GM20431 (cell line): ENCODE measurements at regions not wholly inside any gene's neighbourhood (a gene's known extent, or its start where the extent isn't known, plus 50 kb on each side); places are given as distances from the start of the nearest gene placed in this dataset.

Source experiments
- in situ Hi-C: fragments of 300-500 bp; cut with MseI, MboI; formaldehyde crosslinking; loops from one replicate; pipeline ENCODE4 v1.15.0; 2020; ENCODE audit warnings: low sequenced_read_pairs; ENCODE audit not compliant: unreplicated experiment

- in situ Hi-C loops, result no loop called here
These were observed 304.2 kb upstream of the ZC3H12C start for GRCh38 chr11:109788948-109789490.

- in situ Hi-C loops, result no loop called here
These were observed 303.3 kb upstream of the ZC3H12C start for GRCh38 chr11:109789901-109790300.

GRCh38 chr11:109791337-109791736, 301.9 kb upstream of the ZC3H12C start:
- in situ Hi-C loops, result no loop called here

DNA sequence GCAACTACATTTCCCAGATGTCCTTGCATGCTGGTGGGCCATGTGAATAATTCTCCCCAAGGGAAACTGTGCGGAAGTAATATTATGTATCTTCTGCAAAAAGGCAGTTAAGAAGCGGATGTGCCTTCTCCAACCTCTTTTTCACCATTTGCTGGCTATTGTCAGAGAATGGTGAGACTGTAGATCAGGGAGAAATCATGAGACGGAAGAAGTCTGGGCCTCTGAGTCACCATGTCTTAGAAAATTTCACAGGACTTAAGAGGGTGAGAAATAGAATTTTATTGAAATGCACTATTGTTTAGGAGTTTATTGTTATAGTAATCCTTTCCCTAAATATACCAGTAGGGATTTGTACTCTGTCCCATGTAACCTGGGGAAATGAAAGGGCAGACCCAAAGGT, 298.7 kb upstream of the ZC3H12C start:
- in situ Hi-C loops, result no loop called here

DNA sequence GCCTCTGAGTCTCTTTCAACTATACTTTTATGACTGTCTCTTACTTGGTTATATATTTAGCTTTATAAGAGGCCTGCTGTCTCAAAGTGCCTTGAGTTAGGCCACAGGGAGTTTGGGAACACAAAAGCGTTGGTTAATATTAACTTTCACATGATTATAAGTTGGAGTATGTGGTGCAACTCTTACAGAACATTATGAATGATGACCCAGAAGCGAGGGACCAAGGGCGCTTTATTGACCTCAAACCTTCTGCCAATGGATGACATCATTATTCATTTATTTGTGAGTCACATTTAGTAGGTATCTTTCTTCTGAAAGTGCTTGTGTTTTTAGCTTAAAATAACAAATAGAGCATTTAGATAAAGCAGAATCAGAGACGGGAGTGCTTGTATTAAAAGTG, 298.0 kb upstream of the ZC3H12C start:
- in situ Hi-C loops, result no loop called here

GRCh38 chr11:109796253-109796652, 296.9 kb upstream of the ZC3H12C start:
- in situ Hi-C loops, result no loop called here

GRCh38 chr11:109798521-109798920, 294.7 kb upstream of the ZC3H12C start:
- in situ Hi-C loops, result no loop called here

GRCh38 chr11:109799604-109800003, 293.6 kb upstream of the ZC3H12C start:
- in situ Hi-C loops, result no loop called here

DNA sequence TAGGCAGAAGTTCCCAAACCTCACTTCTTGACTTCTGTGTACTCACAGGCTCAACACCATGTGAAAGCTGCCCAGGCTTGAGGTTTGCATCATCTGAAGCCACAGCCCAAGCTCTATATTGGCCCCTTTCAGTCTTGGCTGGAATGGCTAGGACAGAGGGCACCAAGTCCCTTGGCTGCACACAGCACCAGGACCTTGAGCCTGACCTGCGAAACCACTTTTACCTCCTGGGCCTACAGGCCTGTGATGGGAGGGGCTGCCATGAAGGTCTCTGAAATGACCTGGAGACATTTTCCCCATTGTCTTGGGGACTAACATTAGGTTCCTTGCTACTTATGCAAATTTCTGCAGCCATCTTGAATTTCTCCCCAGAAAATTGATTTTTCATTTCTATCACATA, 288.3 kb upstream of the ZC3H12C start:
- in situ Hi-C loops, result no loop called here

- in situ Hi-C loops, result no loop called here
These were observed 287.0 kb upstream of the ZC3H12C start for GRCh38 chr11:109806205-109806604.

DNA sequence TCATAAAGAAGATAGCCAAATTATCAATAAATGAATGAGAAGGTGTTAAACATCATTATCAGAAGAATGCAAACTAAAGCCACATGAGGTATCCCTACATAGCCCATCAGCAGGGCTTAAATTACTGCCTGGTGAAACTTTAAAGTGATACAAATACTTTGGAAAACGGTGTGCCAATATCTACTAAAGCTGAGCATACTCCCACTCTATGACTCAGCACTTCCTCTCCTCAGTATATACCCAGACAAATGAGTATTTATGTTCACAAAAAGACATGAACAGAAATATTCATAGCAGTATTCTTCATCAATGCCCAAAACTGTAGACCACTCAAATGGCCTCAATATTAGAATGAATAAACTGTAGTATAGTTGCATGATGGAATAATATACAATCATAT, 284.6 kb upstream of the ZC3H12C start:
- in situ Hi-C loops, result no loop called here

DNA sequence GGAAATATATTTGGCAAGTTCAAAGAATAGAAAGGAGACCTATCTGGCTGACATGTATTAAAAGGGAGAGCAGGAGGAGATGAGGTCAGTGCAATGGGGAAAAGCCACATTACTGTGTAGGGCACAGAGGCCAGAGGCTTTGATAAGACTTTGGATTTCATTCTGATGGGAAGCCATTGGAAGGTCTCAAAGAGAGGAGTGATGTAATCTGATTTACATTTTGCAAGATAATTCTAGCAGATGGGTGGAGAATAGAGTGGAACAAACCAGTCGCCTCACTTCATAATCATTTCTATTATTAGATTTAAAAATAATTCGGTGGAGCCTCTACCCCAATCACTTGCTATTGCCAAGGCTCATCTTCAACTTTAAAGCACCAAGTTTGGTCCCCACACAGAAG, 278.4 kb upstream of the ZC3H12C start:
- in situ Hi-C loops, result no loop called here

DNA sequence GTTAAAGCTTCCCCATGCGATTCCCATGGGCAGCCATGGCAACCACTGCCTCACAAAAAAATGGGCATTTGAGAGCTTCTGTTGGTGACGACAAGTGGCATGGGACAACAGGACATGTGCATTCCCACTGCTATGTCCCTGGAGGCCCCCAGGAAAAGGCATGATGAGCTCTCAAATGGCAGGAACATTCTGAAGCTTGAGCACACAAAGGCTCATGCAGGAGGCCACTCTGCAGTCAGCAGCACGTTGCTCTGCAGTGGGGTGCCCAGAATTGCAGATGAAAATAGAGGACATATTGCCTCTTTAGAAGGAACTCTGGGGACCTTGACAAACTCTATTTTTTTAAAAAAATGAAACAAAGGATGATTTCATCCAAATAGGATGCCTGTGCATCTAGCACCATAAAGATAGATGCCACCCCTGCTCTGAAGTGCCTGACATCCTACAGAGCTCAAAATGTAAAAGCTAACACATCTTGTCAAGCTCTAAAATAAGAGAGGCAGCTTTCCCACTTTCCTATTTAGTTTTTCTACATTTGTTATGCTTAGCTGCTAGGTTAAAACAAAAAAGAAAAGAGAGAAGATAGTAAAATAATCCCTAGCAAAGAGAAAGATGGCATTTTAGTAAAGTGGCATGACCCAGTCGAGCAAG, 277.6 kb upstream of the ZC3H12C start:
- in situ Hi-C loops, result no loop called here

DNA sequence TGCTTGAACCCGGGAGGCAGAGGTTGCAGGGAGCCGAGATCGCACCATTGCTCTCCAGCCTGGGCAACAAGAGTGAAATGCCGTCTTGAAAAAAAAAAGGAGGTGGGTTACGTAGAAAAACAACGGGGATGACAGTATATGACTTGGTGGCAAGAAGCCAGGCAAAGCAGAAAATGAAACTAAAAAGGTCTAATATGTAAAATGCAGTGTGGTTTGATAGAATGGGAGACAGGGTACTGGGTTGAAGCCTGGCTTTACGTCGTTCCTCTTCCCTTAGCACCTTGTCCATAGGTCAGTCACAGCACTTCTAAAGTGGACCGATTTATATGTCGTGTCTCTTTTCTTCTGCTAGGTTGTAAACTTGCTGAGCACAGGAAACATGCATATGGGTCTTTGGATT, 274.9 kb upstream of the ZC3H12C start:
- in situ Hi-C loops, result no loop called here

DNA sequence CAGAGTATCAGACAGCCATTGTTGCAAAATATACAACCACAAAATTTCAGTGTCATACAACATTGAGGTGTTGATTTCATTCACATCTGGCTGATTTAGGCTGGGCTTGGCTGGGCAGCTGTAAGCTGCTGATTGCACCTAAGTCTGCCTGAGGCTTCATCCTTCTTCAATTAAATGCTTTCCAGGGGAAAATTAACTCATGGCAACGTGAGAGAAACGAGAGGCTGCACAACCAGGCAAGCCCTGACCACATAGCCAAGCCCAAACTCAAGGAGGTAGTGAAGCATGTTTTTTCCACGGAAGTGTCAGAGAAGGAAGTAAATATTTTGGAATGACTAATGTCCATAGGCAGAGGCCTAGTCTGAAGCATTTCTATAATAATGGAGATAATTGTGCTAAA, 273.8 kb upstream of the ZC3H12C start:
- in situ Hi-C loops, result no loop called here

DNA sequence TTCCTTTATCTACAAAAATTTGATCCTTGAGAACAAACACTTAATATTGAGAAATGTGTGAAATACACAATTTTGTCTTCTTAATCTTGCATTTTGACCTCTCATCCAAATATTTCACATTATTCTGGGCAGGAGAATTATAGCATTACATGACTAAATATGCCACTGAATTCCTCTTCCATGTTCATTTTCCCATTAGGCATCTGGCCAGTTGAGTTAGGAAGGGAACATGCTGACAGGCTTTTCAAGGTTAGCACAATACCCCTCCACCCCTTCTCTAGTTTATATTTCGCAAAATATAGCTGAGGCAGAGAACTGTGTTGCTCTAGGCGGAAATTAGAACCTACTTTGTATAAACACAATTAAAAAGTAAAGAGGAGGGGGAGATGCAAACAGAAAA, 271.7 kb upstream of the ZC3H12C start:
- in situ Hi-C loops, result no loop called here

GRCh38 chr11:109822436-109823102, 270.6 kb upstream of the ZC3H12C start:
- in situ Hi-C loops, result no loop called here

DNA sequence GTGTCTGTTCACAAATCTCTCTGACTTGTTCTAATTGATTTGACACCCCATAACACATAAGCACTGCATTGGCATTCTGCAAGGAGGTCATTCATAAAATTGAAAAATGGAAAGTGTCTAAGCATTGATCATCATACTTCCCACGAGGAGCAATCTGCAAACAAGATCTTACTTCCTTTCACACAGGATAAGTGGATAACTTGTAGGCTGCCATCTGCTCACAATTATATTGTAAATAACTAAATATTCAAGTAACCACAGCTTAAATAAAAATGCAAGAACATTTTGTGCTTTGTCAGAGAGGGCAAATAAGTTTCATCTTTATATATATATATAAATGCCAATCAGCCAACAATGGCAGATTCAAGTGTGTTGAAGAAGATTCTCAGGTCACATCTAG, 264.8 kb upstream of the ZC3H12C start:
- in situ Hi-C loops, result no loop called here

GRCh38 chr11:109838026-109838425, 255.2 kb upstream of the ZC3H12C start:
- in situ Hi-C loops, result no loop called here

DNA sequence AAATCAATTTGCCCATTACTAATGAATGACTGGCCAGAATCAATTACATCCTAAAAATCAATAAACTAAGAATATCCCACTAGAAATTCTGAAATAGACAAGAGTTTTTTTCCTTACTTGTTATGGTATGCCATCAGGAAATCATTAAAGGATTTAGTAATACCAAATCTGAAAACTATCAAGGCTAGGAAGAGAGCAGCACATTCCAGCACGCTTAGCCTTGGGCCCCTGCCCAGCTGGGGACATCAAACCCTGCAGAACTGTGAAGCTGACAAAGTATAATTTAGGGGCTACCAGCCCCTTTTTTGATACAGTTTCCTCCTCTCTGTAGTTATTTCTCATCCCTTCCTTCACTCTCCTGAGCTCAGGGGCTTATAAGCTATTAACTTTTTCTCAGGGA, 247.8 kb upstream of the ZC3H12C start:
- in situ Hi-C loops, result no loop called here

- in situ Hi-C loops, result no loop called here
These were observed 245.6 kb upstream of the ZC3H12C start for GRCh38 chr11:109847621-109848020.

DNA sequence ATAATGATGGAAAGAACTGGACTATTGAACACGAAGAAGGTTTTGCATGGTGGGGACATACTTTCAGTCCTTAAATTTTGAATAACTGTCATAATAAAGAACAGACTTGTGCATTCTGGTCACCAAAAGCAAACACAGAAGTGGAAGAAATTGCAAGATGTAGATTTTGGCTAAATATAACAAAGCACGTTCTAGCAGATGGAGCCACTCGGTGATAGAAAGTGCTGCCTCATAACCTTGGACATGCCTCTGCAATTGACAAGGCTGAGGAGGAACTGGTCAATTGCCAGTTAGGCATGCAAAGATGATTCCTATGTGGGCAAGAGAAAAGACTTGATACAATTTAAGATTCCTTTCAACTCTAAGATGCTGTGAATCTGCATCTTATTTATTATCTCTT, 244.1 kb upstream of the ZC3H12C start:
- in situ Hi-C loops, result no loop called here
